ENCODE measurements at regions not wholly inside any gene's neighbourhood (a gene's known extent, or its start where the extent isn't known, plus 50 kb on each side); places are given as distances from the start of the nearest gene placed in this dataset.

GRCh38 chr10:131009791-131010190, 301.7 kb downstream of the TCERG1L start:
- TF ChIP-seq POLR2AphosphoS5 (IDR thresholded peaks at IDR 0.05) (no peak), POLR2A (IDR thresholded peaks at IDR 0.05) (no peak)
- TF ChIP-seq, protein P1, sequence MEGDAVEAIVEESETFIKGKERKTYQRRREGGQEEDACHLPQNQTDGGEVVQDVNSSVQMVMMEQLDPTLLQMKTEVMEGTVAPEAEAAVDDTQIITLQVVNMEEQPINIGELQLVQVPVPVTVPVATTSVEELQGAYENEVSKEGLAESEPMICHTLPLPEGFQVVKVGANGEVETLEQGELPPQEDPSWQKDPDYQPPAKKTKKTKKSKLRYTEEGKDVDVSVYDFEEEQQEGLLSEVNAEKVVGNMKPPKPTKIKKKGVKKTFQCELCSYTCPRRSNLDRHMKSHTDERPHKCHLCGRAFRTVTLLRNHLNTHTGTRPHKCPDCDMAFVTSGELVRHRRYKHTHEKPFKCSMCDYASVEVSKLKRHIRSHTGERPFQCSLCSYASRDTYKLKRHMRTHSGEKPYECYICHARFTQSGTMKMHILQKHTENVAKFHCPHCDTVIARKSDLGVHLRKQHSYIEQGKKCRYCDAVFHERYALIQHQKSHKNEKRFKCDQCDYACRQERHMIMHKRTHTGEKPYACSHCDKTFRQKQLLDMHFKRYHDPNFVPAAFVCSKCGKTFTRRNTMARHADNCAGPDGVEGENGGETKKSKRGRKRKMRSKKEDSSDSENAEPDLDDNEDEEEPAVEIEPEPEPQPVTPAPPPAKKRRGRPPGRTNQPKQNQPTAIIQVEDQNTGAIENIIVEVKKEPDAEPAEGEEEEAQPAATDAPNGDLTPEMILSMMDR (IDR thresholded peaks at IDR 0.05): no peak
- no peaks in the 10 kb centered on the region for H3K9me3 ChIP-seq
- intact Hi-C loops (cut with DNase I; ENCODE audit: low total_unique reads): loop anchor here (5.0 kb wide), 1 partner anchor 527 kb away; no protein-coding TSS in a partner anchor

GRCh38 chr10:131010965-131011575, 300.5 kb downstream of the TCERG1L start:
- Histone ChIP-seq H3K4me1 (no peaks in the 10 kb centered on the region), H3K4me3 (no peak overlapping the region), H3K27ac (no peak overlapping the region), H3K27me3 (peaks cover 0 to 3% of the 10 kb centered on the region in 2 donors), H3K9me3 (no peaks in the 10 kb centered on the region), H3K36me3 (no peaks in the 10 kb centered on the region)
- intact Hi-C loops (cut with DNase I; ENCODE audit: low total_unique reads): loop anchor here (5.0 kb wide), 1 partner anchor 529 kb away; no protein-coding TSS in a partner anchor
- no peak for DNase-seq (ENCODE audit: low spot score in 2 of 2)
- TF ChIP-seq, protein P1 (IDR thresholded peaks at IDR 0.05): no peak
- TF ChIP-seq POLR2A (IDR thresholded peaks at IDR 0.05) (no peak), POLR2AphosphoS5 (IDR thresholded peaks at IDR 0.05) (no peak)

More at GRCh38 chr10:131009791-131010190, 301.7 kb downstream of the TCERG1L start:
- Histone ChIP-seq H3K27ac (no peak overlapping the region), H3K4me3 (no peak overlapping the region), H3K36me3 (no peaks in the 10 kb centered on the region), H3K4me1 (no peaks in the 10 kb centered on the region), H3K27me3 (no peaks in the 10 kb centered on the region)
- no peak for DNase-seq (ENCODE audit: low spot score in 2 of 2)

DNA sequence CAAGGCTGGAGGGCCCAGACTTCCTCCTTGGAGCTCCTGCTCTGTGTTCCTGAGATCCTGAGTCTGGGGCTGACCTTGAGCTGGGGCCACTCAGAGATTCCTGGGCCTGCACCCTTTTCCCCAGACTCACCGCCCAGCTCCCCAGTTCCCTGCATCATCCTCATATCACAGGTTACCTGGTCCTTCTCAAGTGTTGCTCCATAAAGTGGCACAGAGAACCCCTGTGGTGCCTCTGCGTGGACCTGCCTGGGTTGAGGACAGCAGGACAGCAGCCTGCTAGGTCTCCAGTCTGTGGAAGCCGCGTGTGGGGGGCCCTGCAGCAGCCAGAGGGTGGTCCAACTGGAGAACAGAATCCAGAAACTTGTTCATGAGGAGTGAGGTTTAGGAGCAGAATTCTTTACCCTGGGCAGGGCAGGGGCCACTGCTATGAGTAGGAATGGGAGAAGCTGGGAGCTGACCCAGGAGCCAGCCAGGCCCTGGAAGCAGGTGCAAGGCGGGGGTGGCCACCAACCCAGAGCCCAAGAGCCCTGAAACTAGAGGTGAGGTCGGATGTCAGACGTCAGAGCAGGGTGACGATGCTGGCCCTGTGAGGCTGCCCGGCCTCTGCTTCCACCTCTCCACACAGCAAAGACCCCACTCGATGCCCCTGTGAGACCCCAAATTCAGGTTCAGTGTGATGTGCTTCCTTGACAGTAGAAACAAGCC, 299.4 kb downstream of the TCERG1L start:
- intact Hi-C loops (cut with DNase I; ENCODE audit: low total_unique reads): loop anchor here (5.0 kb wide), 1 partner anchor 530 kb away; no protein-coding TSS in a partner anchor
- H3K4me3 ChIP-seq: no peak overlapping the region
- no peaks in the 10 kb centered on the region for H3K9me3 ChIP-seq
- TF ChIP-seq, protein P1 (IDR thresholded peaks at IDR 0.05): no peak
- TF ChIP-seq POLR2A (IDR thresholded peaks at IDR 0.05) (no peak), POLR2AphosphoS5 (IDR thresholded peaks at IDR 0.05) (no peak)
- no peak overlapping the region for H3K27ac ChIP-seq
- no peaks in the 10 kb centered on the region for H3K4me1 ChIP-seq
- H3K36me3 ChIP-seq: no peaks in the 10 kb centered on the region
- no peak for DNase-seq (ENCODE audit: low spot score in 2 of 2)
- peaks cover 0 to 3% of the 10 kb centered on the region in 2 donors for H3K27me3 ChIP-seq

- Histone ChIP-seq H3K4me3 (no peak overlapping the region), H3K4me1 (no peaks in the 10 kb centered on the region), H3K9me3 (no peaks in the 10 kb centered on the region), H3K27ac (no peak overlapping the region), H3K36me3 (no peaks in the 10 kb centered on the region), H3K27me3 (peaks cover 0 to 3% of the 10 kb centered on the region in 2 donors)
- TF ChIP-seq POLR2A (IDR thresholded peaks at IDR 0.05) (no peak), POLR2AphosphoS5 (IDR thresholded peaks at IDR 0.05) (no peak)
- TF ChIP-seq, protein P1 (IDR thresholded peaks at IDR 0.05): no peak
- no peak for DNase-seq (ENCODE audit: low spot score in 2 of 2)
- intact Hi-C loops (cut with DNase I; ENCODE audit: low total_unique reads): loop anchor here (5.0 kb wide), 1 partner anchor 530 kb away; no protein-coding TSS in a partner anchor
Observed at GRCh38 chr10:131012641-131012985, 298.9 kb downstream of the TCERG1L start.
